ENCODE measurements at regions not wholly inside any gene's neighbourhood (a gene's known extent, or its start where the extent isn't known, plus 50 kb on each side); places are given as distances from the start of the nearest gene placed in this dataset.

DNA sequence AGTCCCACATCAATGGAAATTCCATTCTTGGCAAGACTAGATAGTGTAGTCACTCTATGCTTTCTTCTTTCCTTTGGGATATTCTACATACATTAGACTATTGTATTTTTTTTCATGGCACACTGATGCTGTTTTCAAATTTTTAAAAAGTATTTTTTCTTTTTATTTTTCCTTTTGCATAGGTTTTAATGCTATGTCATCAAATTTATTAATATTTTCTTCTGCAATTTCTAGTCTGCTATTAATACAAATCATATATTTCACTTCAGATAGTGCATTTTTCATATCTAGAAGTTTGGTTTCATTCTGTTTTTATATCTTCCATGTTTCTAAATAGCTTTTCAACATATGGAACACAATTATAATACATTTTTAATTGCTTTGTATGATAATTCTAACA, 2050.1 kb upstream of the PRR20A start:
- Histone ChIP-seq H3K9me3 (replicated peaks in 1 of 3) (peaks cover 0 to 7% (median 0%) of the 10 kb centered on the region in 3 donors), H3K27me3 (no peaks in the 10 kb centered on the region), H3K4me1 (replicated peaks in 1 of 2) (no peaks in the 10 kb centered on the region), H3K4me3 (no peak overlapping the region), H3K36me3 (replicated peaks in 1 of 2) (no peaks in the 10 kb centered on the region), H3K27ac (no peak overlapping the region)
- intact Hi-C loops (cut with DNase I): no loop called here
- no peak for DNase-seq
- no peak for TF ChIP-seq POLR2A (IDR thresholded peaks at IDR 0.05)
- TF ChIP-seq, protein P1, sequence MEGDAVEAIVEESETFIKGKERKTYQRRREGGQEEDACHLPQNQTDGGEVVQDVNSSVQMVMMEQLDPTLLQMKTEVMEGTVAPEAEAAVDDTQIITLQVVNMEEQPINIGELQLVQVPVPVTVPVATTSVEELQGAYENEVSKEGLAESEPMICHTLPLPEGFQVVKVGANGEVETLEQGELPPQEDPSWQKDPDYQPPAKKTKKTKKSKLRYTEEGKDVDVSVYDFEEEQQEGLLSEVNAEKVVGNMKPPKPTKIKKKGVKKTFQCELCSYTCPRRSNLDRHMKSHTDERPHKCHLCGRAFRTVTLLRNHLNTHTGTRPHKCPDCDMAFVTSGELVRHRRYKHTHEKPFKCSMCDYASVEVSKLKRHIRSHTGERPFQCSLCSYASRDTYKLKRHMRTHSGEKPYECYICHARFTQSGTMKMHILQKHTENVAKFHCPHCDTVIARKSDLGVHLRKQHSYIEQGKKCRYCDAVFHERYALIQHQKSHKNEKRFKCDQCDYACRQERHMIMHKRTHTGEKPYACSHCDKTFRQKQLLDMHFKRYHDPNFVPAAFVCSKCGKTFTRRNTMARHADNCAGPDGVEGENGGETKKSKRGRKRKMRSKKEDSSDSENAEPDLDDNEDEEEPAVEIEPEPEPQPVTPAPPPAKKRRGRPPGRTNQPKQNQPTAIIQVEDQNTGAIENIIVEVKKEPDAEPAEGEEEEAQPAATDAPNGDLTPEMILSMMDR (IDR thresholded peaks at IDR 0.05): no peak

DNA sequence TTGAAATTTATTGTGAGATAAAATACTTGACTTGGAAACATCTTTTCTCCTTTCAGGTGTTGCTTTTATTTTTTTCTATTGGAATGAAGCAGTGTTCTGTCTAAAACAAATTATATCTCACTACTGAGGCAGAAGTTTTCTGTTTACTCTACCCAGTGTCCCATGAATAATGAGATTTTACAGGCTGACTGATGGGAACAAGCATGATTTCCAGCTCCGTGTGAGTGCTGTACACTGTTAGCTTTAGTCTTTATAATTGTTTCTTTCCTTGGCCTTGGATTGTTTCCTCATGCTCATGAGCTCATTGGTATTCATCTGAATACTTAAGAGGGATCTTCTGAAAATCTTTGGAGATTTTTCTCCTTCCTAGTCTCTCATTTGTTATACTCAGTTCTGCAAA, 2049.5 kb upstream of the PRR20A start:
- intact Hi-C loops (cut with DNase I): no loop called here
- H3K4me3 ChIP-seq: no peak overlapping the region
- no peaks in the 10 kb centered on the region for H3K36me3 ChIP-seq (replicated peaks in 1 of 2)
- WGBS, 4 donors: 54 to 69% (median 57%) methylated on average over 1 of the region's 1 CpG
- H3K27me3 ChIP-seq: no peaks in the 10 kb centered on the region
- TF ChIP-seq POLR2A (IDR thresholded peaks at IDR 0.05): no peak
- TF ChIP-seq, protein P1 (IDR thresholded peaks at IDR 0.05): no peak
- H3K9me3 ChIP-seq (replicated peaks in 1 of 3): peaks cover 0 to 7% (median 0%) of the 10 kb centered on the region in 3 donors
- no peak for DNase-seq
- H3K4me1 ChIP-seq (replicated peaks in 1 of 2): no peaks in the 10 kb centered on the region
- no peak overlapping the region for H3K27ac ChIP-seq

DNA sequence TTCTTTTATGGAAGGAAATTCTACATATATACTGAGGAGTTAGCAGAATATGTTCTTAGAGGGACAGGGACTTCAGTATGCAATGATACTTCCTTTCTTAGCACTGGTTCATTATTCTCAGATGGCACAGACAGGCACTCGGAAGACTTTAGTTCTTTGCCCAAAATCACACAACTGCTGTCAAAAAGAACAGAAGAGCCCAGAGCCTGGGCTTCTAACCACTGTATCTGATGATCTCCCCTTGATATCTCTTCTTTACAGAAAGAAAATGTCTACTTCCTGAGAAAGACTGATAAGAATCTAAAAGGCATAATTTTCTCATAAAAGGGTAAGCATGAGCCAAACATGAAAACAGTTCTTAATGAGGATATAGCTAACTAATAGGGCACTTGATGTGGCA, 2034.2 kb upstream of the PRR20A start:
- Histone ChIP-seq H3K4me1 (replicated peaks in 1 of 2) (no peaks in the 10 kb centered on the region), H3K36me3 (replicated peaks in 1 of 2) (no peaks in the 10 kb centered on the region), H3K4me3 (no peak overlapping the region), H3K27ac (no peak overlapping the region), H3K9me3 (replicated peaks in 1 of 3) (no peaks in the 10 kb centered on the region), H3K27me3 (no peaks in the 10 kb centered on the region)
- WGBS, 4 donors: 53 to 90% (median 61%) methylated on average over 1 of the region's 1 CpG
- no peak for TF ChIP-seq POLR2A (IDR thresholded peaks at IDR 0.05)
- TF ChIP-seq, protein P1 (IDR thresholded peaks at IDR 0.05): no peak
- intact Hi-C loops (cut with DNase I): no loop called here
- DNase-seq: no peak

DNA sequence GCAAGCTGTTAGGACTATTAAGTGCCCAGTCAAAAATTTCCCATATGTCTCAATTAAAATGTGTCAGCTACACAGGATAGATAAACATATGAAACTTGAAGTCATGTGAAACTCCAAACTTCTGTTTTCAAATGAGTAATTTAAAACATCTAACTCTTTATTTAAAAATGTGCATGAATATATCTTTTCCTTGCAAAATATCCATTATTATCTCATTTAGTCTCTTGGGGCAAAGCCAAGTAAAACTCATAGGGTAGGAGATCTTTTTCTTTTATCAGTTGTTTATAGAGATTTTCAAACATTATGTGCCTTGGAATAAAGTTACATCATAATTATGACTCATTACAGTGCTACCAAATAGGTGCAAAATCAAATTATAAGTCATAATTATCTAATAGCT, 2020.1 kb upstream of the PRR20A start:
- no peaks in the 10 kb centered on the region for H3K9me3 ChIP-seq (replicated peaks in 1 of 3)
- TF ChIP-seq, protein P1 (IDR thresholded peaks at IDR 0.05): no peak
- TF ChIP-seq POLR2A (IDR thresholded peaks at IDR 0.05): no peak
- intact Hi-C loops (cut with DNase I): no loop called here
- H3K4me1 ChIP-seq (replicated peaks in 1 of 2): no peaks in the 10 kb centered on the region
- no peaks in the 10 kb centered on the region for H3K36me3 ChIP-seq (replicated peaks in 1 of 2)
- H3K4me3 ChIP-seq: no peak overlapping the region
- DNase-seq: no peak
- H3K27me3 ChIP-seq: no peaks in the 10 kb centered on the region
- no peak overlapping the region for H3K27ac ChIP-seq
